EL (cell line): ENCODE measurements at regions not wholly inside any gene's neighbourhood (a gene's known extent, or its start where the extent isn't known, plus 50 kb on each side); places are given as distances from the start of the nearest gene placed in this dataset.

Source experiments
- DNase-seq: peaks from one replicate; pipeline ENCODE4 v3.0.0-alpha.2; 2016

DNA sequence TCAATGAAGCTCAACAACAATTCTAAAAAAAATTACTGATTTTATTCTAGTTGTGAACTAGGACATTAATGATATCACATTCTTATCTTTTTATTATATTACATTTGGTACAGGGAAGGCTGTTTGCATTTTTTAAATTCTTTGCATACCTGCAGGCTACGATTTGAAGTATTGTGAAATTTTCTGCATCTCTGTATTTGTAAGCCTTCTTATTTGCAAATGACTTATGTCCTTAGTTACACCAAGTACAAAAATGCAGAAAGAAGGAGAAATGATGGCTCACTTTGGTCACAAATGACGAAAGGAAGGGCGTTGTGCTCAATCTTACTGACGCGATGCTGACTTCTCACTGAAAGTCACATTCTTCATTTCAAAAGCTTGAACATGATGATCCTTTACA is 227.5 kb upstream of the SOX11 start:
- no peak for DNase-seq

- no peak for DNase-seq
These were observed 226.3 kb upstream of the SOX11 start for GRCh38 chr2:5465859-5466258.

GRCh38 chr2:5467178-5467905 is 224.8 kb upstream of the SOX11 start:
- no peak for DNase-seq

DNA sequence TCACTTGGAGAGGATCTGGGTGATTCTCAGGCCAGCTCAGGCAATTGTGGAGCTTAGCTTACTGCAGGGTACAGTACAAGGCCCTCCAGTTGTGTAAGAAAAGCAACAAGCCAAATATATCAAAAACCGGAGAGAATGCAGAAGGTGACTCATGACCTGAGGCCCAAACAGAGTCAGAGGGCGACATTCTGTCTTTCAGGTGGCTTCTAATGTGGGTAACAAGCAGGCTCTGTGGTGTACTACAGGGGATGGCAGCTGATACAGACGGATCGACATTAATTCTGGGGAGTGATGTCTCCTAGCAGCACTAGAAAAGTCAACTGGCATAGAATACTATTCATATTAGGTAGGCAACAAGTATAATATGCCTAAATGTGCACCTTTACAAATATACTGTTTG is 219.5 kb upstream of the SOX11 start:
- DNase-seq = no peak

DNA sequence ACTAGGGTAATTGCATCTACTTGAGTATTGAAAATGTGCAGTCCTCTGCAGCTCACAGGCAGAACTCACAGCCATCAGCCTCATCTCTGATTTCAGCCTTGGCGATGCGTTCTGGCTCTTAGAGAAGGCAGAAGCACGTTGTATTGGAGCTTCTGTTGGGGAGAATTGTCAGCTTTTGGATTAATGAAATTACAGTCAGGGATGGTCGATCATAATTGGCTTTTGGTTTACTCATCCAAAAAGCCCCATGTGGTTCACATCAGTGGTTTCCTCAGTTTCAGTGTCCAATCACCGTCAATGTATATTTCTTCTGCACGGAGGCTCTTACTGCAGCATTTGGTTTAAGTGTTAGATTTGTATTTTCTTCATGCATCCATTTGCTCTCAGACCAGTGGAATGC is 218.5 kb upstream of the SOX11 start:
- no peak for DNase-seq

DNA sequence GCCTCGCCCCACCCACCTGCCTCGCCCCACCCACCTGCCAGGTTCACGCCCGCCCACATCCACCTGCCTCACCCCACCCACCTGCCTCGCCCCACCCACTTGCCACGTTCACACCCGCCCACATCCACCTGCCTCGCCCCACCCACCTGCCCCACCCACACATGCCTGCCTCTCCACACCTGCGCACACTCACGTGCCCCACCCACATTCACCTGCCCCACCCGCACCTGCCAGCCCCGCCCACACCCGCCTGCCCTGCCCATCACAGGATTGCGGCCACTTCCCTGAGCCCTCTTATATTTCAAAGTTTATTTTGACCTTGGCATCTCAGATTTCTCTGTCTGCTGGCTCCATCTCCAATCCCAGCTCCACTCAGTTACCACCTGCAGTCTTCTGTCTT is 217.5 kb upstream of the SOX11 start:
- no peak for DNase-seq

DNA sequence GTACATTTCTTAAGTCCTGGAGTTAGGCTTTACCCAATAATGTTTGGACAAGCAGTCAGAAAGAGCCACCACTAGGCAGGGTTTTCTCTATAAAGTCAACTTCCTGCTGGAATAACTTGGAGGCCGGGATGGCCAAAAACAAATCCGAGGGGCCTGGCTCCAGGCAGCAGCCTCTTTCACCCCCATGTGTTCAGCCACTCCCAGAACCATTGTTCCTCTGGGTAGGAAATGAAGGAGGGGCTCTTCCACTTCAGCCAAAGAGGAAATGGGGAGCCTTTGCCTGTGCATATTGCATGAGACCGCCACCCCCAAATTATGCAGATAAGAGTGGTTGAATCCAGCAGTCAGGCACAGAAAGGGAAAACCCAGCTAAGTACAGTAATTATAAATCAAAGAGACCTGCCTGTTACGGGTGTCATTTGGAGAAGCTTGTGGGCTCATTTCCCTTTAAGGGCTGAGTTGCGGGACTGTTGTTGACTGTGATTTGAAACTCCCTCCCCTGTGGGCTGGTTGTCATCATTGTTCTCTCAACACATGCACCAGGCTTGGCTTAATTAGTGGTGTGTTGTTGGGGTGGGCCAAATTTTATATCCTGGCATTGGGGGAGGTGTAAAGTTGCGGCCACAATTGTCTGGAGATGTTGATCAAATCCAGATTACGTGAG is 212.8 kb upstream of the SOX11 start:
- DNase-seq = no peak

GRCh38 chr2:5482929-5483331 is 209.3 kb upstream of the SOX11 start:
- no peak for DNase-seq

DNA sequence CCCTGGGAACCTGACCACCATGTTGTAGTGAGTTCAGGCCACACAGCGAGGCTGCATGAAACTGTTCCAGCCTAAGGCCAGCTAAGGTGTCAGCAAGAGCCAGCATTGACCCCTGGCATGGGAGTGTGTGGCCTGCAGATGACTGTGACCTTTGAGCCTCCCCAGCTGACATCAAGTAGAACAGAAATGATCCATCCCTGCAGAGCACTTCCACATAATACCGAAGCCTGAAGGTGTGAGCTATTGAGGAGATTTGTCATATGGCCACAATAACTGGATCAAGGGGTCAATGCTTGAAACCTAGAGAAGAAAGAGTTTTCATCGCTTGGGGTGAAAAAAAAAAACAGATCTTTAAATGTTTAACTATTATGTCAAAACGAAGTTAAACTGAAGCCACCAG is 207.3 kb upstream of the SOX11 start:
- no peak for DNase-seq

- no peak for DNase-seq
These were observed 200.7 kb upstream of the SOX11 start for GRCh38 chr2:5491523-5491922.

GRCh38 chr2:5493256-5493655 is 198.9 kb upstream of the SOX11 start:
- DNase-seq = no peak

DNA sequence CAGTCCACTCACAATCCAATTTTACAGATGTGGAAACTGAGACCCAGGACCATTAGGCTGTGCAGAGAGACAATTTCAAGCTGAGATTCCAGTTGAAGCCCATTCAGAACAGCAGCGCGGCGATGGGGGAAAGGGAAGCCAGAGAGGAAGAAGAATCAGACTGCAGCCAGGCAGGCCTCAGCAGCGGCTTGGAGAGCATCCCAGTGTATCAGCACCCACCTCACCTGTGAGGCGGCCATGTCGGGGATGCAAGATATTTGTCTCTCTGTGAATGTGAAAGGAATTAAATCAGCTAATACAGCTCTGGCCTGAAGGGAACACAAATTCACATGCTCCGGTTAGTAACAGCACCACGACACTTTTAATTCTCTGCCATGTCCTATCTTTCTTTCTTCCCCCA is 198.0 kb upstream of the SOX11 start:
- DNase-seq = no peak

- DNase-seq = no peak
These were observed 196.6 kb upstream of the SOX11 start for GRCh38 chr2:5495586-5495985.

DNA sequence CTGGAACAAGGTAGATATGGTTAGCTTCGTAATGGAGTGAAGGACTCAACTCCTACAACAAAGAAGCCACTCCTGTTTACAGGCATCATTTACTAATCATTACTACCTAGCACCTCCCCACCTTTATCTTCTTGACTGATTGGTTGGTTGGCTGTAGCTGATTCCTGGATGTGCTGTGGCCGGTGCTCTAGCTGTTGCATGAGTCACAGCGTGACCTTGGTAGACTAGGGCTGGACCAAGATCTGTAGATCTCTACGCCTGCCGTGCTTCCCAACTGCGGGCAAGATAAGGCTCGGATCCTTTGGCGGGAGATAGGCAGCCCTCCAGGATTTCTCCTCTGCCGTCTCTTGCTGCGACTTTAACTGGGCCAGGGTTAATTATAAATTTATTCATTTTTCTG is 194.3 kb upstream of the SOX11 start:
- DNase-seq = no peak

GRCh38 chr2:5501807-5502206 is 190.4 kb upstream of the SOX11 start:
- DNase-seq = no peak

DNA sequence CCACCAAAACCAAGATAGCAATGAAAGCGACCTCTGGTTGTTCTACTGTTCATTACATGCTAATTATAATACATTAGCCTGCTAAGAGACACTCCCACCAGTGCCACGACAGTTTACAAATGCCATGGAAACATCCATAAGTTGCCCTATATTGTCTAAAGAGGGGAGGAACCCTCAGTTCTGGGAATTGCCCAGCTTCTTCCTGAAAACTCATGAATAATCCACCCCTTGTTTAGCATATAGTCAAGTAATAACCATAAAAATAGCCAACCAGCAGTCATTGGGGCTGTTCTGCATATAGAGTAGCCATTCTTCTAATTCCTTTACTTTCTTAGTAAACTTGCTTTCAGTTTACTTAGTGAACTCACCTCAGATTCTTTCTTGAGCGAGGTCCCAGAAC is 189.8 kb upstream of the SOX11 start:
- DNase-seq = no peak

- no peak for DNase-seq
These were observed 187.4 kb upstream of the SOX11 start for GRCh38 chr2:5504756-5505155.

GRCh38 chr2:5507367-5507766 is 184.8 kb upstream of the SOX11 start:
- DNase-seq = no peak

DNA sequence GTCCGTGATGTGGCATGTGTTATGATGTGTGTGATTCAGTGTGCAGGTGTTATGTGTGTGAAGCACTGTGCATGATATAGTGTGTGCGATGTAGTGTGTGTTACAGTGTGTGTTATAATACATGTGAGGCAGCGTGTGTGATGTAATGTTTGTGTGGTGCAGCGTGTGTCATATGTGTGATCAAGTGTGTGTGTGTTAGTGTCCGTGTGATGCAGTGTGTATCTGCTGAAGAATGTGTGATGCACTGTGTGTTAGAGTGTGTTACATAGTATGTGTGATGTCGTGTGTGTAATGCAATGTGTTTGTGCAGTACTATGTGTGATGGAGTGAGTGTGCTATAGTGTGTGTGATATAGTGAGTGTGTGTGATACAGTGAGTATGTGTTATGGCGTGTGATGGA is 182.8 kb upstream of the SOX11 start:
- no peak for DNase-seq

GRCh38 chr2:5510082-5510481 is 182.1 kb upstream of the SOX11 start:
- DNase-seq = no peak

DNA sequence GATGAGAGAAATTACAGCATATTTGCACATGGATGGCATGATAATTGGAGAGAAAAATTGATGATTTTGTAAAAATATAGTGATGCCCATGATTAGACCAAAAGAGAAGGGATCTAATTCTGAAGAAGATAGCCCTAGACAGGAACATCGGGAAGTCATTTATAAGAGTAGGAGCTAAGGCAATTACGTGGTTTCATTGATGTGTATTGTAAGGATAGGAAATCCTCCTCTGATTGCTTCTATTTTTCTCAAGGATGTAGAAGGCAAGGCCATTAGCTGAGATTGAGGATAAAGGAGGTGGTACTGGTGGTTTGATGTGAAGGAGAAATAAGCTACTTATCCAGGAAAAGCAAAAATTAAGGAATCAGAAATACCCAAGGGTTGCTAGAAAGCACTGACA is 176.5 kb upstream of the SOX11 start:
- no peak for DNase-seq

DNA sequence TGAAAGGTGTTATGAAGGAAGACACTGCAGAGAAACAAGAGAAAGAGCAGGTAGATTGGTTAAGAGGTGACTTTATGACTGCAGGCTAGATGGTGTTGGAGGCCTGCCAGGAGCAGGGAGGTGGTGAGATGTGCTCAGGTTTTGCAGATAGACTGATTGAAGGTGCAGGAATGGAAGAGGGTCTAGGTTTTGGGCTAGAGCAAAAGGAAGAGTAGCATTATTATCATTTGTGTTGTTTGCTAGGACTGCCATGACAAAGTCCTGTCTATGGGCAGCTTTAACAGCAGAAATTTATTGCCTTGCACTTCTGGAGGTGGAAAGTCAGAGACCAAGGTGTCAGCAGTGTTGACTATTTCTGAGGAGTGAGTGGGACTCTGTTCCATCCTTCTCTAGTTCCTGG is 172.9 kb upstream of the SOX11 start:
- DNase-seq = no peak

DNA sequence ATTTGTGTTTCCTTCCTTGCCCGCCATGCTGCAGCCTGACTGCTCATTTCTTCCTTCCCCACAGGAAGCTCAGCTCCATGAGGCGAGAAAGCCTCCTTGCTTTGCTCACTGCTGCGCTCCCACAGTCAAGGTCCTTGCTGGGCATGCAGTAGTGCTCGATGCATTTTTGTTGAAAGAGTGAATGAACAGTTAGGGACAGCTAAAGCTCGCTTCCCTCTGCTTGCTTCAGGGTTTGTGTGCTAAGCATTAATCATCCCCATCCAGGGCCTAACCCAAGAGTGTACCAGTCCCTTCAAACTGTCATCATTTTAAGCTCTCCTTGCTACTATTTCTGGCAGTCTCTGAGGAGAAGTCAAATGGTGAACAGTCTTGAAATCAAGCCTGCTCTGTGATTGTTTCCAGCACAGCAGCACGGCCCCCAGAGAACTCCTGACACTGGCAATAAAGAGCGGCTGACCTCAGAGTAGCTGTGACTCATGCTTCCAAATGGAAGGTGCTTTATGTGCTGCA is 171.7 kb upstream of the SOX11 start:
- no peak for DNase-seq

DNA sequence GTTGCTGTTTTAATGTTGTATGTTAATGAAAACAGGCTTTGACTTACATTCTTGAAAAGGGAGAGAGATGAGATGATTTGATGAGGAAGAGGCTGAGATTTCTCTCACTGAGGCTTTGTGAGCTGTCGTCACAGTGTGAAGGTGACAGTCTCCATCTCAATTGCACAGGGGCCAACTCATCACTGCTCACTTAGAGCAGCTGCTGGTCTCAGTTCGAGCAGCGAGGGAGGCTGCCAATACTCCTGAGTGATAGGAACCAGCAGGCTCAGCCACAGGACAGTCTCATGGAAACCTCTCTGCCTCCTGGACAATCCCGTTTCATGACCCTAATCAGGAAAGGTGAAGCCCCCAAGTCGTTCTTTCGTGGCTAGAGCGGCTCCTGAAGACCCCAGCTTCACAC is 170.7 kb upstream of the SOX11 start:
- DNase-seq = no peak

- no peak for DNase-seq
These were observed 167.6 kb upstream of the SOX11 start for GRCh38 chr2:5524551-5524950.
